ENCODE measurements at regions not wholly inside any gene's neighbourhood (a gene's known extent, or its start where the extent isn't known, plus 50 kb on each side); places are given as distances from the start of the nearest gene placed in this dataset.
A peak's percentile ranks its signal among the peaks of the same experiment; 100 is the strongest.

- H3K4me1 Mint-ChIP-seq (ENCODE audit: low read depth), result no peaks in the 10 kb centered on the region
- H3K27ac Mint-ChIP-seq, result no peak overlapping the region
- H3K4me3 Mint-ChIP-seq (ENCODE audit: low read depth), result no peak overlapping the region
- peaks cover 3% of the 10 kb centered on the region for H3K27me3 Mint-ChIP-seq
- H3K36me3 Mint-ChIP-seq (ENCODE audit: insufficient read depth), result no peaks in the 10 kb centered on the region
- DNase-seq (ENCODE audit: low spot score, unreplicated experiment), result no peak
- no peak for TF ChIP-seq CTCF (IDR thresholded peaks at IDR 0.05; ENCODE audit: unreplicated experiment)
- peaks cover 5% of the 10 kb centered on the region for H3K9me3 Mint-ChIP-seq (ENCODE audit: low read depth)
Measured at GRCh38 chr12:114776731-114777442, 92.9 kb upstream of the TBX3 start.

GRCh38 chr12:114774699-114775098, 90.7 kb upstream of the TBX3 start:
- H3K27me3 Mint-ChIP-seq, result peaks cover 3% of the 10 kb centered on the region
- peaks cover 5% of the 10 kb centered on the region for H3K9me3 Mint-ChIP-seq (ENCODE audit: low read depth)
- H3K36me3 Mint-ChIP-seq (ENCODE audit: insufficient read depth), result no peaks in the 10 kb centered on the region
- no peak for DNase-seq (ENCODE audit: low spot score, unreplicated experiment)
- H3K27ac Mint-ChIP-seq, result no peak overlapping the region
- H3K4me3 Mint-ChIP-seq (ENCODE audit: low read depth), result no peak overlapping the region
- H3K4me1 Mint-ChIP-seq (ENCODE audit: low read depth), result no peaks in the 10 kb centered on the region
- no peak for TF ChIP-seq CTCF (IDR thresholded peaks at IDR 0.05; ENCODE audit: unreplicated experiment)

GRCh38 chr12:114774197-114774596, 90.2 kb upstream of the TBX3 start:
- peaks cover under 1% of the 10 kb centered on the region for H3K27me3 Mint-ChIP-seq
- H3K27ac Mint-ChIP-seq, result no peak overlapping the region
- H3K4me3 Mint-ChIP-seq (ENCODE audit: low read depth), result no peak overlapping the region

GRCh38 chr12:114770323-114770722, 86.3 kb upstream of the TBX3 start:
- Mint-ChIP-seq H3K27ac (peak overlapping the region; percentile 8), H3K9me3 (ENCODE audit: low read depth) (peaks cover 5% of the 10 kb centered on the region), H3K27me3 (no peaks in the 10 kb centered on the region), H3K4me1 (ENCODE audit: low read depth) (no peaks in the 10 kb centered on the region), H3K4me3 (ENCODE audit: low read depth) (no peak overlapping the region), H3K36me3 (ENCODE audit: insufficient read depth) (no peaks in the 10 kb centered on the region)
- TF ChIP-seq CTCF (IDR thresholded peaks at IDR 0.05; ENCODE audit: unreplicated experiment), result no peak
- DNase-seq (ENCODE audit: low spot score, unreplicated experiment), result no peak

More at GRCh38 chr12:114774197-114774596, 90.2 kb upstream of the TBX3 start:
- Mint-ChIP-seq H3K36me3 (ENCODE audit: insufficient read depth) (no peaks in the 10 kb centered on the region), H3K4me1 (ENCODE audit: low read depth) (no peaks in the 10 kb centered on the region), H3K9me3 (ENCODE audit: low read depth) (peaks cover 5% of the 10 kb centered on the region)
- no peak for DNase-seq (ENCODE audit: low spot score, unreplicated experiment)
- TF ChIP-seq CTCF (IDR thresholded peaks at IDR 0.05; ENCODE audit: unreplicated experiment), result no peak

GRCh38 chr12:114769634-114770033, 85.7 kb upstream of the TBX3 start:
- H3K36me3 Mint-ChIP-seq (ENCODE audit: insufficient read depth), result no peaks in the 10 kb centered on the region
- H3K9me3 Mint-ChIP-seq (ENCODE audit: low read depth), result peaks cover under 1% of the 10 kb centered on the region
- H3K27ac Mint-ChIP-seq, result no peak overlapping the region
- no peak overlapping the region for H3K4me3 Mint-ChIP-seq (ENCODE audit: low read depth)
- H3K27me3 Mint-ChIP-seq, result no peaks in the 10 kb centered on the region
- no peaks in the 10 kb centered on the region for H3K4me1 Mint-ChIP-seq (ENCODE audit: low read depth)
- TF ChIP-seq CTCF (IDR thresholded peaks at IDR 0.05; ENCODE audit: unreplicated experiment), result no peak
- DNase-seq (ENCODE audit: low spot score, unreplicated experiment), result no peak
